CD4-positive, alpha-beta memory T cell (primary cell): ENCODE measurements at regions not wholly inside any gene's neighbourhood (a gene's known extent, or its start where the extent isn't known, plus 50 kb on each side); places are given as distances from the start of the nearest gene placed in this dataset.

Experiments used
- CTCF ChIA-PET: fragments of 350-600 bp; sonication (Branson Sonifier 250); formaldehyde crosslinking; loops from one replicate; lab custom pipeline; 2021; ENCODE audit warnings: inconsistent platforms; ENCODE audit not compliant: partially characterized antibody; lab: Charles Lee
- POLR2A ChIA-PET: fragments of 350-600 bp; sonication (Branson Sonifier 250); formaldehyde crosslinking; loops from one replicate; lab custom pipeline; 2021; ENCODE audit not compliant: partially characterized antibody; lab: Charles Lee
- DNase-seq, 5 donors: peaks; one replicate each; pipeline versions ENCODE4 v3.0.0 to v3.0.0-alpha.2; 2020 to 2022; ENCODE audit warnings: mixed read lengths in 1 of 5
- H3K27ac ChIP-seq: one replicate; pipeline ENCODE4 v1.7.0; 2013; ENCODE audit warnings: low read depth, low read length
- H3K27me3 ChIP-seq: 2 replicates; pipeline ENCODE4 v1.7.0; 2013; ENCODE audit warnings: mild to moderate bottlenecking, low read length, moderate library complexity; ENCODE audit not compliant: insufficient read depth
- H3K36me3 ChIP-seq: 2 replicates; pipeline ENCODE4 v1.7.0; 2013; ENCODE audit warnings: mild to moderate bottlenecking, low read length, moderate library complexity; ENCODE audit not compliant: insufficient read depth
- H3K4me1 ChIP-seq: 2 replicates; pipeline ENCODE4 v1.7.0; 2013; ENCODE audit warnings: mild to moderate bottlenecking, low read length, moderate library complexity; ENCODE audit not compliant: insufficient read depth
- H3K4me3 ChIP-seq, 2 donors: one replicate each; pipeline ENCODE4 v1.7.0; 2013; ENCODE audit warnings: low read length in 2 of 2, mild to moderate bottlenecking in 1 of 2
- H3K9me3 ChIP-seq, 2 donors: one replicate each; pipeline ENCODE4 v1.7.0; 2013; ENCODE audit warnings: low read length in 2 of 2, control low read depth in 1 of 2; ENCODE audit not compliant: control insufficient read depth in 1 of 2
- H3K27ac Mint-ChIP-seq, 7 donors: one replicate each; pipeline ENCODE4 v1.8.0; 2020 to 2021; ENCODE audit warnings: mixed read lengths in 7 of 7, mild to moderate bottlenecking in 6 of 7, inconsistent platforms in 3 of 7, moderate library complexity in 3 of 7
- H3K27me3 Mint-ChIP-seq, 2 donors: one replicate each; pipeline ENCODE4 v1.8.0; 2020 to 2021; ENCODE audit warnings: mixed read lengths in 2 of 2
- H3K36me3 Mint-ChIP-seq, 2 donors: one replicate each; pipeline ENCODE4 v1.8.0; 2020 to 2021; ENCODE audit warnings: mixed read lengths in 2 of 2, inconsistent platforms in 1 of 2, mild to moderate bottlenecking in 1 of 2
- H3K4me1 Mint-ChIP-seq, 4 donors: one replicate each; pipeline ENCODE4 v1.8.0; 2020 to 2021; ENCODE audit warnings: mixed read lengths in 4 of 4, mild to moderate bottlenecking in 1 of 4
- H3K4me3 Mint-ChIP-seq, 8 donors: one replicate each; pipeline ENCODE4 v1.8.0; 2020 to 2021; ENCODE audit warnings: mixed read lengths in 8 of 8, mild to moderate bottlenecking in 7 of 8, moderate library complexity in 6 of 8, inconsistent platforms in 3 of 8
- H3K9me3 Mint-ChIP-seq, 8 donors: one replicate each; pipeline ENCODE4 v1.8.0; 2020 to 2021; ENCODE audit warnings: mixed read lengths in 8 of 8, mild to moderate bottlenecking in 5 of 8, inconsistent platforms in 3 of 8, moderate library complexity in 1 of 8
- intact Hi-C: fragments of 100-400 bp; cut with micrococcal nuclease; formaldehyde crosslinking; loops from one replicate; pipeline ENCODE4 v1.15.1; 2023

GRCh38 chr6:22638320-22638719 lies 69.0 kb downstream of the HDGFL1 start:
- CTCF ChIA-PET, result no interaction called here
- no peaks in the 10 kb centered on the region for H3K27me3 ChIP-seq
- Mint-ChIP-seq H3K27me3 (no peaks in the 10 kb centered on the region), H3K4me1 (no peaks in the 10 kb centered on the region), H3K27ac (no peak overlapping the region), H3K9me3 (peaks cover 0 to 3% (median 0%) of the 10 kb centered on the region in 8 donors), H3K36me3 (no peaks in the 10 kb centered on the region), H3K4me3 (no peak overlapping the region)
- no peaks in the 10 kb centered on the region for H3K36me3 ChIP-seq
- intact Hi-C loops, result loop anchor here (1.0 kb wide), 1 partner anchor 9 kb away; no protein-coding TSS in a partner anchor
- DNase-seq, result no peak
- H3K27ac ChIP-seq, result no peak overlapping the region
- H3K4me1 ChIP-seq, result no peaks in the 10 kb centered on the region
- H3K4me3 ChIP-seq, result no peak overlapping the region
- H3K9me3 ChIP-seq, result no peaks in the 10 kb centered on the region
- POLR2A ChIA-PET, result no interaction called here

GRCh38 chr6:22642254-22642653 lies 72.9 kb downstream of the HDGFL1 start:
- H3K27me3 ChIP-seq, result no peaks in the 10 kb centered on the region
- no peak overlapping the region for H3K4me3 ChIP-seq
- CTCF ChIA-PET, result no interaction called here
- H3K9me3 ChIP-seq, result no peaks in the 10 kb centered on the region
- no peak overlapping the region for H3K27ac Mint-ChIP-seq
- no peak for DNase-seq
- POLR2A ChIA-PET, result no interaction called here
- no peaks in the 10 kb centered on the region for H3K27me3 Mint-ChIP-seq
- intact Hi-C loops, result no loop called here
- H3K36me3 ChIP-seq, result no peaks in the 10 kb centered on the region
- H3K4me1 Mint-ChIP-seq, result no peaks in the 10 kb centered on the region
- no peaks in the 10 kb centered on the region for H3K4me1 ChIP-seq
- H3K4me3 Mint-ChIP-seq, result no peak overlapping the region
- H3K9me3 Mint-ChIP-seq, result peaks cover 0 to 5% (median 0%) of the 10 kb centered on the region in 8 donors
- no peak overlapping the region for H3K27ac ChIP-seq
- no peaks in the 10 kb centered on the region for H3K36me3 Mint-ChIP-seq

GRCh38 chr6:22643780-22644179 lies 74.4 kb downstream of the HDGFL1 start:
- no peak overlapping the region for H3K27ac Mint-ChIP-seq

GRCh38 chr6:22647719-22648118 lies 78.4 kb downstream of the HDGFL1 start:
- H3K4me1 ChIP-seq, result no peaks in the 10 kb centered on the region
- intact Hi-C loops, result loop anchor here (1.0 kb wide), 1 partner anchor 9 kb away; no protein-coding TSS in a partner anchor
- Mint-ChIP-seq H3K27ac (no peak overlapping the region), H3K4me1 (no peaks in the 10 kb centered on the region), H3K9me3 (peaks cover 0 to 5% (median 0%) of the 10 kb centered on the region in 8 donors), H3K4me3 (no peak overlapping the region), H3K36me3 (no peaks in the 10 kb centered on the region), H3K27me3 (no peaks in the 10 kb centered on the region)
- no peaks in the 10 kb centered on the region for H3K27me3 ChIP-seq
- no peak for DNase-seq
- no peak overlapping the region for H3K4me3 ChIP-seq
- H3K36me3 ChIP-seq, result no peaks in the 10 kb centered on the region
- CTCF ChIA-PET, result no interaction called here
- POLR2A ChIA-PET, result no interaction called here
- H3K9me3 ChIP-seq, result no peaks in the 10 kb centered on the region
- no peak overlapping the region for H3K27ac ChIP-seq

More at GRCh38 chr6:22643780-22644179, 74.4 kb downstream of the HDGFL1 start:
- POLR2A ChIA-PET, result no interaction called here
- H3K36me3 ChIP-seq, result no peaks in the 10 kb centered on the region
- no peaks in the 10 kb centered on the region for H3K27me3 Mint-ChIP-seq
- no peaks in the 10 kb centered on the region for H3K9me3 ChIP-seq
- H3K4me3 ChIP-seq, result no peak overlapping the region
- no peak overlapping the region for H3K27ac ChIP-seq
- no peaks in the 10 kb centered on the region for H3K36me3 Mint-ChIP-seq
- peaks cover 0 to 5% (median 0%) of the 10 kb centered on the region in 8 donors for H3K9me3 Mint-ChIP-seq
- H3K4me3 Mint-ChIP-seq, result no peak overlapping the region
- no peaks in the 10 kb centered on the region for H3K4me1 ChIP-seq
- H3K27me3 ChIP-seq, result no peaks in the 10 kb centered on the region
- no peaks in the 10 kb centered on the region for H3K4me1 Mint-ChIP-seq
- CTCF ChIA-PET, result no interaction called here
- DNase-seq, result no peak
- intact Hi-C loops, result no loop called here

DNA sequence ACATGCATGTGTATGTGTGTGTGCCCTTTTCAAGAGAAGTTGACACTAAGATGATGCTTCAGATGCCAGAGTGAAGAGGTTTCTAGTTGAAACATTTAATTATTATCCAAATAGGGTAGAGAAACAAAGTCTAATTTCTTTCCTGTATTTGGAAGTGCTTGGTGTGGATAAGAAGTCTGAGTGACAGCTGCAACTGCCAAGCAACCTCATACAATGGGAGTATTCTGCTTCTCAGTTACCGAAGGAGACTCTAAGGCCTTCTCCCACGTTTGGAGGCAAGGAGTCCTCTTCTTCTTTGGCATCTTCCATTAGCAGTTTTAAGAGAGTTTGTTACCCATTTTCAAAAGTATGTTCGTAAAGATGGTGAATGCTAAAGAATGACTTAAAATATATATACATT lies 82.4 kb downstream of the HDGFL1 start:
- no peak overlapping the region for H3K27ac Mint-ChIP-seq
- H3K36me3 Mint-ChIP-seq, result no peaks in the 10 kb centered on the region
- no peaks in the 10 kb centered on the region for H3K27me3 Mint-ChIP-seq
- ChIA-PET CTCF (no interaction called here), POLR2A (no interaction called here)
- intact Hi-C loops, result no loop called here
- Histone ChIP-seq H3K27me3 (no peaks in the 10 kb centered on the region), H3K36me3 (no peaks in the 10 kb centered on the region), H3K4me1 (no peaks in the 10 kb centered on the region), H3K27ac (no peak overlapping the region), H3K4me3 (no peak overlapping the region), H3K9me3 (no peaks in the 10 kb centered on the region)
- no peak for DNase-seq
- H3K4me1 Mint-ChIP-seq, result no peaks in the 10 kb centered on the region
- H3K9me3 Mint-ChIP-seq, result peaks cover 0 to 2% (median 0%) of the 10 kb centered on the region in 8 donors
- no peak overlapping the region for H3K4me3 Mint-ChIP-seq

DNA sequence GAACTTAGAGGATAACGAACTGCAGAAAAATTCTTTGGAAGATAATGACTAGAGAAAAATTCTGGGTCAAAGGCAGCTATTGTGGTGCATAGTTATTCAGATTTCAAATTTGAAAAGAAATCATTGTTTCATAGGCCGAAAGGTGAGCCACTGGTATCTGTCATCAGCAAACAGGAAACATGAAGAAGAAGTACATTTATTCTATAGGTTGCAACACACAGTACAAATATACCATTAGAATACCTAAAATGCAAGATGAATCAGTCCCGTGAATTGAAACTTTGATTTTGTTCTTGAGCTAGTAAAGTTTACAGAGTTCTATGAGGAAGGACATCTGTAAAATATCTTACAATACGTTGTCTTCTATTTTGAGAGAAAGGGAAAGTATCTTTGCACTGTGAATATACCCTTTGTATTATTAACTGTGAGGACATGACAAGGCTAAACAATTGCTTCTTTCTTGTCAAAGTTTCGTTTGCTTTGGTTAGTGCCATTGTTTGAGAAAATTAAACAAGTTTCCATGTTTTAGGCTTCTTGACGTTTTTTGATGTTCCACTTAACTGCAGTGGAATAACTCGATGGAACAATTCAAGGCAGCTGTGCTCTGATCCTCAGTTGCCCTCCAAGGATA lies 84.7 kb downstream of the HDGFL1 start:
- H3K4me3 Mint-ChIP-seq, result no peak overlapping the region
- no peak overlapping the region for H3K4me3 ChIP-seq
- H3K27ac Mint-ChIP-seq, result no peak overlapping the region
- no peaks in the 10 kb centered on the region for H3K36me3 Mint-ChIP-seq
- no peaks in the 10 kb centered on the region for H3K4me1 Mint-ChIP-seq
- no peaks in the 10 kb centered on the region for H3K36me3 ChIP-seq
- H3K9me3 Mint-ChIP-seq, result peaks cover 0 to 2% (median 0%) of the 10 kb centered on the region in 8 donors
- no peaks in the 10 kb centered on the region for H3K9me3 ChIP-seq
- ChIA-PET CTCF (no interaction called here), POLR2A (no interaction called here)
- DNase-seq, result no peak
- intact Hi-C loops, result no loop called here
- H3K27me3 Mint-ChIP-seq, result no peaks in the 10 kb centered on the region
- H3K27me3 ChIP-seq, result no peaks in the 10 kb centered on the region
- H3K27ac ChIP-seq, result no peak overlapping the region
- H3K4me1 ChIP-seq, result no peaks in the 10 kb centered on the region

DNA sequence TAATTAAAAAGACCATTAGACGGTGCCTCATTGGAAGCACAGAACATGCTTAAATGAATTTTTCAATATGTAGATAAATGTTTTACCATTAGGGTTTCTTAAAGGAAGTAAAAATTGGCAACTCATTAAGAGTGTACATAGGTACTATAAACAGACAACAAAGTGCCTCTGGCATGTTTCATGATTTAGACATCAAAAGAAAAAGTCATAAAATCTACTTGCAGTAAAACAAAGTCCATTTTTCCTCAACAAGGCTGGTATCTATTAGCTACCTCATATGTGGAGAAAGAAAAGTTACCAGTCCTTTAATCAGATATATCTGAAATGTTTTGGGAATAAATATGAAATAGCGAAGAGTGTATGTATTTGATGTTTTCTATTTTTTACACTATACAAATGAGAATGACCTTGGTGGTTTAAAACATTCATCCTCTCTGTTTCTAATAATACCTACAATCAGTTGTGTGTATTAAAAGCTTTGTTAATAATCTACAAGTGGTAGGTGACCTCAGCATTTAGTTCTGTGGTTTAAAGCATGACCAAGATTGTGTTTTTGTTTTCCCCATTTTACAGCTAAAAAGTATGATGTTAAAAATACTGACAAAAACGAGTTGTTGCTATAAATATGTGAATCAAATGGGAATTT lies 87.5 kb downstream of the HDGFL1 start:
- H3K27me3 Mint-ChIP-seq, result no peaks in the 10 kb centered on the region
- peaks cover 0 to 9% (median 0%) of the 10 kb centered on the region in 8 donors for H3K9me3 Mint-ChIP-seq
- no peak overlapping the region for H3K27ac Mint-ChIP-seq
- no peaks in the 10 kb centered on the region for H3K27me3 ChIP-seq
- ChIA-PET POLR2A (no interaction called here), CTCF (no interaction called here)
- no peak overlapping the region for H3K27ac ChIP-seq
- H3K4me3 Mint-ChIP-seq, result no peak overlapping the region
- intact Hi-C loops, result no loop called here
- no peaks in the 10 kb centered on the region for H3K4me1 ChIP-seq
- no peak for DNase-seq
- no peaks in the 10 kb centered on the region for H3K9me3 ChIP-seq
- H3K4me3 ChIP-seq, result no peak overlapping the region
- H3K36me3 ChIP-seq, result no peaks in the 10 kb centered on the region
- H3K4me1 Mint-ChIP-seq, result no peaks in the 10 kb centered on the region
- H3K36me3 Mint-ChIP-seq, result no peaks in the 10 kb centered on the region
